Lower leg skin (tissue), 3 donors: ENCODE measurements at regions not wholly inside any gene's neighbourhood (a gene's known extent, or its start where the extent isn't known, plus 50 kb on each side); places are given as distances from the start of the nearest gene placed in this dataset.

Experiments used
- CTCF ChIP-seq, 3 donors: fragments of 450-650 bp; IDR thresholded peaks; one replicate each; pipeline ENCODE4 v1.5.1; 2016; ENCODE audit warnings: antibody characterized with exemption in 3 of 3, mild to moderate bottlenecking in 3 of 3, moderate library complexity in 2 of 3
- POLR2A ChIP-seq, 2 donors: fragments of 450-650 bp; IDR thresholded peaks; one replicate each; pipeline ENCODE4 v1.6.1; 2016 to 2017; ENCODE audit warnings: antibody characterized with exemption in 2 of 2, mild to moderate bottlenecking in 1 of 2, moderate library complexity in 1 of 2

GRCh38 chr14:105891221-105891602 lies 364.8 kb downstream of the TMEM121 start:
- no peak for TF ChIP-seq CTCF (IDR thresholded peaks at IDR 0.05)
- TF ChIP-seq POLR2A (IDR thresholded peaks at IDR 0.05): no peak
